ENCODE measurements at regions not wholly inside any gene's neighbourhood (a gene's known extent, or its start where the extent isn't known, plus 50 kb on each side); places are given as distances from the start of the nearest gene placed in this dataset.

- no peaks in the 10 kb centered on the region for H3K36me3 ChIP-seq
- WGBS, 5 donors: 86 to 93% (median 90%) methylated on average over 4 of the region's 4 CpGs
- no peaks in the 10 kb centered on the region for H3K4me1 ChIP-seq
Observed at GRCh38 chr13:33963895-33964294, 145.9 kb downstream of the RFC3 start.

GRCh38 chr13:33968520-33969507 is 150.9 kb downstream of the RFC3 start:
- no peak for TF ChIP-seq POLR2A (IDR thresholded peaks at IDR 0.05)
- WGBS, 5 donors: 68 to 78% (median 71%) methylated on average over 10 of the region's 10 CpGs
- H3K9me3 ChIP-seq: peaks cover 0 to 10% (median 0%) of the 10 kb centered on the region in 8 donors

More at GRCh38 chr13:33963895-33964294, 145.9 kb downstream of the RFC3 start:
- no peak for DNase-seq
- Histone ChIP-seq H3K9me3 (peaks cover 0 to 3% (median 0%) of the 10 kb centered on the region in 8 donors), H3K27me3 (replicated peaks in 1 of 7) (no peaks in the 10 kb centered on the region), H3K4me3 (no peak overlapping the region), H3K27ac (no peak overlapping the region)
- TF ChIP-seq CTCF (IDR thresholded peaks at IDR 0.05 in 8 of 11, conservative IDR thresholded peaks at IDR 0.05 in 3 of 11) (no peak), POLR2A (IDR thresholded peaks at IDR 0.05) (no peak), POLR2AphosphoS5 (IDR thresholded peaks at IDR 0.05) (no peak)
- intact Hi-C loops (cut with DNase I; ENCODE audit: low total_unique reads): no loop called here

GRCh38 chr13:33970746-33971561 is 153.0 kb downstream of the RFC3 start:
- 90 to 96% (median 94%) methylated on average over 4 of the region's 4 CpGs for WGBS, 5 donors
- Histone ChIP-seq H3K4me3 (no peak overlapping the region), H3K27me3 (replicated peaks in 1 of 7) (no peaks in the 10 kb centered on the region), H3K36me3 (no peaks in the 10 kb centered on the region), H3K9me3 (peaks cover 0 to 9% (median 0%) of the 10 kb centered on the region in 8 donors), H3K27ac (no peak overlapping the region), H3K4me1 (no peaks in the 10 kb centered on the region)
- intact Hi-C loops (cut with DNase I; ENCODE audit: low total_unique reads): no loop called here
- no peak for DNase-seq
- no peak for TF ChIP-seq POLR2AphosphoS5 (IDR thresholded peaks at IDR 0.05)
- TF ChIP-seq CTCF (IDR thresholded peaks at IDR 0.05 in 8 of 11, conservative IDR thresholded peaks at IDR 0.05 in 3 of 11): no peak
- TF ChIP-seq POLR2A (IDR thresholded peaks at IDR 0.05): no peak

More at GRCh38 chr13:33968520-33969507, 150.9 kb downstream of the RFC3 start:
- Histone ChIP-seq H3K36me3 (no peaks in the 10 kb centered on the region), H3K4me3 (no peak overlapping the region), H3K27ac (no peak overlapping the region), H3K27me3 (replicated peaks in 1 of 7) (no peaks in the 10 kb centered on the region), H3K4me1 (no peaks in the 10 kb centered on the region)
- intact Hi-C loops (cut with DNase I; ENCODE audit: low total_unique reads): no loop called here
- no peak for DNase-seq

- Histone ChIP-seq H3K27ac (no peak overlapping the region), H3K36me3 (no peaks in the 10 kb centered on the region), H3K4me3 (no peak overlapping the region), H3K4me1 (no peaks in the 10 kb centered on the region), H3K9me3 (peaks cover 0 to 9% (median 0%) of the 10 kb centered on the region in 8 donors), H3K27me3 (replicated peaks in 1 of 7) (no peaks in the 10 kb centered on the region)
- intact Hi-C loops (cut with DNase I; ENCODE audit: low total_unique reads): no loop called here
- TF ChIP-seq CTCF (IDR thresholded peaks at IDR 0.05 in 8 of 11, conservative IDR thresholded peaks at IDR 0.05 in 3 of 11): no peak
- no peak for TF ChIP-seq POLR2AphosphoS5 (IDR thresholded peaks at IDR 0.05)
- no peak for TF ChIP-seq POLR2A (IDR thresholded peaks at IDR 0.05)
- no peak for DNase-seq
Observed at GRCh38 chr13:33971562-33971819, 153.5 kb downstream of the RFC3 start.

Measured in spleen (tissue), 11 donors.